ENCODE measurements at regions not wholly inside any gene's neighbourhood (a gene's known extent, or its start where the extent isn't known, plus 50 kb on each side); places are given as distances from the start of the nearest gene placed in this dataset.

DNA sequence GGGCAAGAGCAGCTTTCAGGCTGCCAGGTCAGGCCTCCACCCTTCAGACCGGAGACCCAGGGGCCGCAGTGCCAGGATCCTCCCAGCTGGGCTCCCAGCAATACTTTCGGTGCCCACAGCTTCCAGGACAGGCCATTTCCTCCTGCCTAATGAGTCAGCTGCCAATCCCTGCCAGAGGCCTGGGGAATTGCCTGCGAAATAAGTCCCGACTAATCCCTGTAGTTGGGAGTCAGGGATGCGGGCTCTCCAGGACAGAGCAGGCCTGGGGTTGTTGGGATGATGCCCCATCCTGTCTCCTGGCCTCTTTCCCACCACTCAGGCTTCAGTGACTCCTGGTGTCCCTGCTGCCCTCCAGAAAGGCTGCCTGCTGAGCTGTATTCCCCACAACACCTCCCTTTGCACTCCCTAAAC lies 143.5 kb upstream of the UNC5B start:
- no peak for TF ChIP-seq POLR2A (IDR thresholded peaks at IDR 0.05)
- TF ChIP-seq, protein P1, sequence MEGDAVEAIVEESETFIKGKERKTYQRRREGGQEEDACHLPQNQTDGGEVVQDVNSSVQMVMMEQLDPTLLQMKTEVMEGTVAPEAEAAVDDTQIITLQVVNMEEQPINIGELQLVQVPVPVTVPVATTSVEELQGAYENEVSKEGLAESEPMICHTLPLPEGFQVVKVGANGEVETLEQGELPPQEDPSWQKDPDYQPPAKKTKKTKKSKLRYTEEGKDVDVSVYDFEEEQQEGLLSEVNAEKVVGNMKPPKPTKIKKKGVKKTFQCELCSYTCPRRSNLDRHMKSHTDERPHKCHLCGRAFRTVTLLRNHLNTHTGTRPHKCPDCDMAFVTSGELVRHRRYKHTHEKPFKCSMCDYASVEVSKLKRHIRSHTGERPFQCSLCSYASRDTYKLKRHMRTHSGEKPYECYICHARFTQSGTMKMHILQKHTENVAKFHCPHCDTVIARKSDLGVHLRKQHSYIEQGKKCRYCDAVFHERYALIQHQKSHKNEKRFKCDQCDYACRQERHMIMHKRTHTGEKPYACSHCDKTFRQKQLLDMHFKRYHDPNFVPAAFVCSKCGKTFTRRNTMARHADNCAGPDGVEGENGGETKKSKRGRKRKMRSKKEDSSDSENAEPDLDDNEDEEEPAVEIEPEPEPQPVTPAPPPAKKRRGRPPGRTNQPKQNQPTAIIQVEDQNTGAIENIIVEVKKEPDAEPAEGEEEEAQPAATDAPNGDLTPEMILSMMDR (IDR thresholded peaks at IDR 0.05), result no peak
